ENCODE measurements at regions not wholly inside any gene's neighbourhood (a gene's known extent, or its start where the extent isn't known, plus 50 kb on each side); places are given as distances from the start of the nearest gene placed in this dataset.
"Not testable (repeated sequence)": the region's sequence is repeated elsewhere in the genome, so short reads cannot be mapped to it uniquely, and the experiment has no call there.

- CTCF ChIA-PET; H3K27ac ChIP-seq (ENCODE audit: low read depth, low read length); H3K4me3 Mint-ChIP-seq; H3K4me3 ChIP-seq (ENCODE audit: low read length); H3K36me3 Mint-ChIP-seq; DNase-seq; H3K36me3 ChIP-seq (ENCODE audit: insufficient read depth, low read length); H3K4me1 Mint-ChIP-seq; H3K27me3 ChIP-seq (ENCODE audit: insufficient read depth, low read length, poor library complexity, severe bottlenecking); H3K9me3 Mint-ChIP-seq; H3K27ac Mint-ChIP-seq; POLR2A ChIA-PET; H3K9me3 ChIP-seq (ENCODE audit: low read length); H3K4me1 ChIP-seq (ENCODE audit: insufficient read depth, low read length): not testable (repeated sequence)
- peaks cover 4 to 20% of the 10 kb centered on the region in 2 donors for H3K27me3 Mint-ChIP-seq
Measured at GRCh38 chr12:54799966-54800365, 54.4 kb upstream of the MUCL1 start.

GRCh38 chr12:54798651-54799050, 55.7 kb upstream of the MUCL1 start:
- H3K36me3 Mint-ChIP-seq = peaks cover 0 to 3% (median 0%) of the 10 kb centered on the region in 3 donors
- ChIA-PET CTCF (no interaction called here), POLR2A (no interaction called here)
- peaks cover 0 to 2% (median 0%) of the 10 kb centered on the region in 5 donors for H3K9me3 Mint-ChIP-seq
- H3K4me1 ChIP-seq (ENCODE audit: insufficient read depth, low read length) = no peaks in the 10 kb centered on the region
- no peak overlapping the region for H3K27ac Mint-ChIP-seq
- no peak for DNase-seq
- H3K27ac ChIP-seq (ENCODE audit: low read depth, low read length) = no peak overlapping the region
- H3K27me3 Mint-ChIP-seq = peaks cover 3 to 20% of the 10 kb centered on the region in 2 donors
- no peaks in the 10 kb centered on the region for H3K4me1 Mint-ChIP-seq
- H3K36me3 ChIP-seq (ENCODE audit: insufficient read depth, low read length) = no peaks in the 10 kb centered on the region
- H3K4me3 ChIP-seq (ENCODE audit: low read length) = no peak overlapping the region
- no peaks in the 10 kb centered on the region for H3K9me3 ChIP-seq (ENCODE audit: low read length)
- no peaks in the 10 kb centered on the region for H3K27me3 ChIP-seq (ENCODE audit: insufficient read depth, low read length, poor library complexity, severe bottlenecking)
- no peak overlapping the region for H3K4me3 Mint-ChIP-seq

DNA sequence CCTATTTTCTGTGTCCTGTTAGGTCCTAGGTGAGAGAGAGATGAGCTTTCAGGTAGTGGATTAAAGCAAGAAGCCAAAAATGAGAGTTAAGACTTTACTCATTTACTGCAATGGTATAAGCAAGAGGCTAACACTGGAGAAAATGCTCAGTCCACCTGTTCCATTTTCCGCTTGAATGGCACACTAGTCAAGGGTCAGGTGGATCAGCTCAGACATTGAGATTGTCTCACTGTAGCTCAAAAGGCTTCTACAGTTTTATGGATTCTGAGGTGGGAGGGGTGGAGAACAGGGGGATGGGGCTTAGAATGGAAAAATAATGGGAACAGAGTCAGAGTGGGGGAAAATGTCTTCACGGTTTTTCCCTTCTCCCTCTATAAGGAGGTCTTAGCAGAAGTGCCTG, 57.3 kb upstream of the MUCL1 start:
- peaks cover 3 to 20% of the 10 kb centered on the region in 2 donors for H3K27me3 Mint-ChIP-seq
- Histone ChIP-seq H3K4me1 (ENCODE audit: insufficient read depth, low read length) (no peaks in the 10 kb centered on the region), H3K27me3 (ENCODE audit: insufficient read depth, low read length, poor library complexity, severe bottlenecking) (no peaks in the 10 kb centered on the region), H3K9me3 (ENCODE audit: low read length) (no peaks in the 10 kb centered on the region), H3K4me3 (ENCODE audit: low read length) (no peak overlapping the region), H3K27ac (ENCODE audit: low read depth, low read length) (no peak overlapping the region), H3K36me3 (ENCODE audit: insufficient read depth, low read length) (no peaks in the 10 kb centered on the region)
- ChIA-PET POLR2A (no interaction called here), CTCF (no interaction called here)
- H3K4me1 Mint-ChIP-seq = no peaks in the 10 kb centered on the region
- H3K36me3 Mint-ChIP-seq = peaks cover 0 to 3% (median 0%) of the 10 kb centered on the region in 3 donors
- peak overlapping the region in 2 of 8 donors; percentile 7 to 9 for H3K27ac Mint-ChIP-seq
- H3K4me3 Mint-ChIP-seq = no peak overlapping the region
- no peak for DNase-seq
- peaks cover 0 to 2% (median 0%) of the 10 kb centered on the region in 5 donors for H3K9me3 Mint-ChIP-seq

DNA sequence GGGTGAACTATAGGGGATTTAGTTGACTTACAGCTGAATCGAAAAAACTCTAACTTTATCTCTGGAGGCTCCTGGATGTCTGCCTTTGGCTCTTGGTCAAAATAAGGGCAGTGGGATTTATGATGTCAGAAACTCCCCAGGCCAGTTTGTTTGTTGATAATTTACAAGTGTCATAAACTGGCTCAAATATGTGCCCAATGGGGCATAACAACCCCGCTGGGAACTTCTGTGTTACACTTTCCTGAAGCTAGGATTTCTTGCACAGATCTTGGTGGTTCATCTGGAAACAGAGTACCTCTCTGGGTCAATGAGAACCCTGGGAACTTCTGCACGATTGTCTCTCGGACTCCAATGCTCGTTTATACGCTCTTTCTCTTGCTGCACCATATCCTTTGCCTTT, 58.7 kb upstream of the MUCL1 start:
- Histone ChIP-seq H3K9me3 (ENCODE audit: low read length) (no peaks in the 10 kb centered on the region), H3K27ac (ENCODE audit: low read depth, low read length) (no peak overlapping the region), H3K4me1 (ENCODE audit: insufficient read depth, low read length) (no peaks in the 10 kb centered on the region), H3K27me3 (ENCODE audit: insufficient read depth, low read length, poor library complexity, severe bottlenecking) (no peaks in the 10 kb centered on the region), H3K36me3 (ENCODE audit: insufficient read depth, low read length) (no peaks in the 10 kb centered on the region), H3K4me3 (ENCODE audit: low read length) (no peak overlapping the region)
- peaks cover 0 to 2% (median 0%) of the 10 kb centered on the region in 5 donors for H3K9me3 Mint-ChIP-seq
- DNase-seq = no peak
- peaks cover 3 to 20% of the 10 kb centered on the region in 2 donors for H3K27me3 Mint-ChIP-seq
- POLR2A ChIA-PET = no interaction called here
- H3K4me3 Mint-ChIP-seq = no peak overlapping the region
- CTCF ChIA-PET = no interaction called here
- H3K27ac Mint-ChIP-seq = no peak overlapping the region
- no peaks in the 10 kb centered on the region for H3K4me1 Mint-ChIP-seq
- peaks cover 0 to 3% (median 0%) of the 10 kb centered on the region in 3 donors for H3K36me3 Mint-ChIP-seq

DNA sequence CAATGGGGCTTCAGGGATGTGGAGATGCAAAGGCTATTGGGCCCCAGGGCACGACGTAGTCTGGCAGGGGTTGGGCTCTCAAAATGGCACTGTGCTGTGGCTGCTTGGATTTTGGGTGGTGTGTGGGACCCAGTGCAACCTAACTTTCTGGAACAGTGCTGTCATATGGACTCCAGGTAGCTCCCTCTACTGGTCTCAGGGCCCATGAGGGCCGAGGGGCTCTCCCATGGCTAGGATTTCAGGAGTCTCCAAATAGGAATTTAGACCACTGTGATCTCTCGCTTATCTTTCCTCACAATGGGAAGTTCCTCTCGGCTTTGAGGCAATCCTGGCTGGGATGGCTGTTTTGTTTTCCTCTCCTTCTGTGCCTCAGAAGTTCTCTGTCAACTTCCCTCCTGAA, 68.2 kb upstream of the MUCL1 start:
- H3K27me3 ChIP-seq (ENCODE audit: insufficient read depth, low read length, poor library complexity, severe bottlenecking) = no peaks in the 10 kb centered on the region
- no peaks in the 10 kb centered on the region for H3K36me3 ChIP-seq (ENCODE audit: insufficient read depth, low read length)
- H3K4me1 ChIP-seq (ENCODE audit: insufficient read depth, low read length) = no peaks in the 10 kb centered on the region
- no peak overlapping the region for H3K4me3 Mint-ChIP-seq
- peaks cover under 1 to 36% (median 1%) of the 10 kb centered on the region in 3 donors for H3K36me3 Mint-ChIP-seq
- H3K27ac Mint-ChIP-seq = no peak overlapping the region
- H3K27ac ChIP-seq (ENCODE audit: low read depth, low read length) = no peak overlapping the region
- CTCF ChIA-PET = no interaction called here
- H3K9me3 ChIP-seq (ENCODE audit: low read length) = no peaks in the 10 kb centered on the region
- H3K9me3 Mint-ChIP-seq = peaks cover 23 to 43% (median 37%) of the 10 kb centered on the region in 5 donors
- H3K4me3 ChIP-seq (ENCODE audit: low read length) = no peak overlapping the region
- POLR2A ChIA-PET = no interaction called here
- DNase-seq = no peak
- H3K27me3 Mint-ChIP-seq = peaks cover 20 to 32% of the 10 kb centered on the region in 2 donors
- no peaks in the 10 kb centered on the region for H3K4me1 Mint-ChIP-seq

- peaks cover 22 to 36% of the 10 kb centered on the region in 2 donors for H3K27me3 Mint-ChIP-seq
- Histone ChIP-seq H3K27me3 (ENCODE audit: insufficient read depth, low read length, poor library complexity, severe bottlenecking) (no peaks in the 10 kb centered on the region), H3K36me3 (ENCODE audit: insufficient read depth, low read length) (no peaks in the 10 kb centered on the region), H3K4me3 (ENCODE audit: low read length) (no peak overlapping the region), H3K9me3 (ENCODE audit: low read length) (no peaks in the 10 kb centered on the region), H3K27ac (ENCODE audit: low read depth, low read length) (no peak overlapping the region), H3K4me1 (ENCODE audit: insufficient read depth, low read length) (no peaks in the 10 kb centered on the region)
- H3K36me3 Mint-ChIP-seq = peaks cover 1 to 39% (median 3%) of the 10 kb centered on the region in 3 donors
- POLR2A ChIA-PET = no interaction called here
- CTCF ChIA-PET = no interaction called here
- peaks cover 28 to 47% (median 41%) of the 10 kb centered on the region in 5 donors for H3K9me3 Mint-ChIP-seq
- DNase-seq = no peak
- H3K27ac Mint-ChIP-seq = no peak overlapping the region
- H3K4me1 Mint-ChIP-seq = no peaks in the 10 kb centered on the region
- H3K4me3 Mint-ChIP-seq = no peak overlapping the region
Measured at GRCh38 chr12:54784115-54784514, 70.2 kb upstream of the MUCL1 start.

DNA sequence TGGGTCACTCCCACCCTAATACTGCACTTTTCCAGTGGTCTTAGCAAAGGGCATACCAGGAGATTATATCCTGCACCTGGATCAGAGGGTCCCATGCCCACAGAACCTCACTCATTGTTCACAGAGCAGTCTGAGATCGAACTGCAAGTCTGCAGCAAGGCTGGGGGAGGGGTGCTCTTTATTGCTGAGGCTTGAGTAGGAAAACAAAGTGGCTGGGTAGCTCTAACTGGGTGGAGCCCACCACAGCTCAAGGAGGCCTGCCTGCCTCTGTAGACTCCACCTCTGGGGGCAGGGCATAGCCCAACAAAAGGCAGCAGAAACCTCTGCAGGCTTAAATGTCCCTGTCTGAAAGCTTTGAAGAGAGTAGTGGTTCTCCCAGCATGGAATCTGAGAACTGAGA, 77.3 kb upstream of the MUCL1 start:
- CTCF ChIA-PET = not testable (repeated sequence)
- H3K27me3 Mint-ChIP-seq = peaks cover 30 to 49% of the 10 kb centered on the region in 2 donors

GRCh38 chr12:54773593-54773992, 80.7 kb upstream of the MUCL1 start:
- Mint-ChIP-seq H3K36me3 (peaks cover 0 to 3% (median 0%) of the 10 kb centered on the region in 3 donors), H3K27me3 (peaks cover 24 to 43% of the 10 kb centered on the region in 2 donors), H3K27ac (no peak overlapping the region), H3K4me1 (peaks cover 0 to 19% (median 6%) of the 10 kb centered on the region in 3 donors), H3K4me3 (no peak overlapping the region), H3K9me3 (peaks cover 0 to 9% (median 0%) of the 10 kb centered on the region in 5 donors)
- H3K27me3 ChIP-seq (ENCODE audit: insufficient read depth, low read length, poor library complexity, severe bottlenecking) = no peaks in the 10 kb centered on the region
- DNase-seq = no peak
- no peak overlapping the region for H3K27ac ChIP-seq (ENCODE audit: low read depth, low read length)
- ChIA-PET POLR2A (no interaction called here), CTCF (no interaction called here)
- H3K9me3 ChIP-seq (ENCODE audit: low read length) = no peaks in the 10 kb centered on the region
- H3K4me3 ChIP-seq (ENCODE audit: low read length) = no peak overlapping the region
- H3K36me3 ChIP-seq (ENCODE audit: insufficient read depth, low read length) = no peaks in the 10 kb centered on the region
- peaks cover 4% of the 10 kb centered on the region for H3K4me1 ChIP-seq (ENCODE audit: insufficient read depth, low read length)

More for the DNA sequence above, 77.3 kb upstream of the MUCL1 start:
- H3K4me1 ChIP-seq (ENCODE audit: insufficient read depth, low read length); H3K27me3 ChIP-seq (ENCODE audit: insufficient read depth, low read length, poor library complexity, severe bottlenecking); H3K9me3 ChIP-seq (ENCODE audit: low read length); H3K27ac ChIP-seq (ENCODE audit: low read depth, low read length); POLR2A ChIA-PET; H3K36me3 ChIP-seq (ENCODE audit: insufficient read depth, low read length); H3K4me3 ChIP-seq (ENCODE audit: low read length): not testable (repeated sequence)
- peak in 1 of 5 donors; percentile 28 for DNase-seq
- Mint-ChIP-seq H3K4me3 (peak overlapping the region in 2 of 7 donors; percentile 3 to 60), H3K4me1 (peaks cover 0 to 19% (median 6%) of the 10 kb centered on the region in 3 donors), H3K27ac (peak overlapping the region in 1 of 8 donors; percentile 17), H3K36me3 (peaks cover 0 to 12% (median 3%) of the 10 kb centered on the region in 3 donors), H3K9me3 (peaks cover 6 to 17% (median 12%) of the 10 kb centered on the region in 5 donors)

GRCh38 chr12:54765652-54766051, 88.7 kb upstream of the MUCL1 start:
- H3K4me3 Mint-ChIP-seq = peak overlapping the region in 2 of 7 donors; percentile 0 to 6
- ChIA-PET CTCF (no interaction called here), POLR2A (no interaction called here)

More at GRCh38 chr12:54765652-54766051, 88.7 kb upstream of the MUCL1 start:
- H3K27ac ChIP-seq (ENCODE audit: low read depth, low read length) = no peak overlapping the region
- DNase-seq = no peak
- no peaks in the 10 kb centered on the region for H3K27me3 ChIP-seq (ENCODE audit: insufficient read depth, low read length, poor library complexity, severe bottlenecking)
- peaks cover 5% of the 10 kb centered on the region for H3K4me1 ChIP-seq (ENCODE audit: insufficient read depth, low read length)
- no peak overlapping the region for H3K4me3 ChIP-seq (ENCODE audit: low read length)
- peaks cover 0 to 4% of the 10 kb centered on the region in 2 donors for H3K27me3 Mint-ChIP-seq
- H3K36me3 Mint-ChIP-seq = no peaks in the 10 kb centered on the region
- no peaks in the 10 kb centered on the region for H3K9me3 ChIP-seq (ENCODE audit: low read length)
- H3K36me3 ChIP-seq (ENCODE audit: insufficient read depth, low read length) = no peaks in the 10 kb centered on the region
- H3K27ac Mint-ChIP-seq = peak overlapping the region in 4 of 8 donors; percentile 0 to 80 (median 40)
- peaks cover 0 to 3% (median 0%) of the 10 kb centered on the region in 5 donors for H3K9me3 Mint-ChIP-seq
- H3K4me1 Mint-ChIP-seq = peaks cover 6 to 10% (median 8%) of the 10 kb centered on the region in 3 donors
